GM04504 (cell line): ENCODE measurements at regions not wholly inside any gene's neighbourhood (a gene's known extent, or its start where the extent isn't known, plus 50 kb on each side); places are given as distances from the start of the nearest gene placed in this dataset.

Experiments used
- DNase-seq: peaks from one replicate; pipeline ENCODE4 v3.0.0-alpha.2; 2012; ENCODE audit warnings: low read depth

DNA sequence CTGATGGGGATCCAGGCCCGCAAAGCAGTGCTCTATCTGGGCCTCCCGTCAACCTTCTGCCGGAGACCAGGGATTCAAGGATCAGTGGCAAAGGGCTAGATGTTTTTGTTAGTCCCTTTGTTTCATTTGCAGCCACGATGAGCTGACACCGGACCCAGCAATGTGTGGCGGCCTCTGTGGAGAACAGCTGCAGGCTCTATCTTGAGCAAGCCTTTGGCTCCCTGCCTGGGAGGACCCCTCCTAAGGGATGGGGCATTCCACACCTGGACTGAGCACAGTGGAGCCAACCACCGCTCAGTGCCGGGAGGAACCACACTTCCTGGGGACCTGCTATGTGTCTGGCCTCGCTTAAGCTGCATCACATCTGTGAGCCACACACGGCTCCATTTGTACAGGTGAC is 215.8 kb downstream of the RBFOX3 start:
- no peak for DNase-seq

DNA sequence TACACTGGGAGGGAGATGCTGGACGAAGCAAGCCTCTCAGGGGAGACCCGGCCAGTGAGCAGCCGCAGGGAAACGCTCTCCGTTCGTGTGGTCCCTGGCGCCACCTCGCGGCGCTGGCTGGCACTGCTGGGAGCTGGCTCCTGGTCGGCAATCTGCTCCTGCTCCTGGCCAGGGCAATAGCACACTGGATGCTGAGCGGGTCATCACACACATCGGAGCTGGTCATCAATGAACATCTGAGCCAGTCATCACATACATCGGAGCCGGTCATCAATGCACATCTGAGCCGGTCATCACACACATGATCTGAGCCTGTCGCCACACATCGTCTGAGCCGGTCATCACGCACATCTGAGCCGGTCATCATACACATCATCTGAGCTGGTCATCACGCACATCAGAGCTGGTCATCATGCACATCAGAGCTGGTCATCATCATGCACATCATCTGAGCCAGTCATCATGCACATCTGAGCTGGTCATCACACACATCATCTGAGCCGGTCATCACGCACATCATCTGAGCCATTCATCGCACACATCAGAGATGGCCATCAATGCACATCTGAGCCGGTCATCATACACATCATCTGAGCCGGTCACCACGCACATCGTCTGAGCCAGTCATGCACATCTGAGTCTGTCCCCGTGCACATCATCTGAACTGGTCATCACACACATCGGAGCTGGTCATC is 217.3 kb downstream of the RBFOX3 start:
- no peak for DNase-seq

DNA sequence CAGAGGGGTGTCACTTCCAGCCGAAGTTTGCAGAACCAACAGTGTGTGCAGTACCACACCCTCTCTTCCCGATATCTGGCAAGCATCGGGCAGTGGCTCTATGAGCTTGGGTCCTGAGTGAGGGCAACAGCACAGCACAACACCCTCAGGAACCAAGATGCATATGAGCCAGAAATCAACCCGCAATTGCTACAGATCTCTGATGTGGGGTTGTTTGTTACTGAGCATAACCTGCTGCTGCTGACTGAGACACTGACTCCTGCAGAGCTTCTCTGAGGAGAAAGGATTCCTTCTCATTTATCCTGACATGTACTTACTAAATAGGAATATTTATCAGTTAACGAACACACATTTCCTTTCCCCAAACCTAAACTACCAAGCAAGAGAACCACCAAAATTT is 218.3 kb downstream of the RBFOX3 start:
- DNase-seq = no peak

DNA sequence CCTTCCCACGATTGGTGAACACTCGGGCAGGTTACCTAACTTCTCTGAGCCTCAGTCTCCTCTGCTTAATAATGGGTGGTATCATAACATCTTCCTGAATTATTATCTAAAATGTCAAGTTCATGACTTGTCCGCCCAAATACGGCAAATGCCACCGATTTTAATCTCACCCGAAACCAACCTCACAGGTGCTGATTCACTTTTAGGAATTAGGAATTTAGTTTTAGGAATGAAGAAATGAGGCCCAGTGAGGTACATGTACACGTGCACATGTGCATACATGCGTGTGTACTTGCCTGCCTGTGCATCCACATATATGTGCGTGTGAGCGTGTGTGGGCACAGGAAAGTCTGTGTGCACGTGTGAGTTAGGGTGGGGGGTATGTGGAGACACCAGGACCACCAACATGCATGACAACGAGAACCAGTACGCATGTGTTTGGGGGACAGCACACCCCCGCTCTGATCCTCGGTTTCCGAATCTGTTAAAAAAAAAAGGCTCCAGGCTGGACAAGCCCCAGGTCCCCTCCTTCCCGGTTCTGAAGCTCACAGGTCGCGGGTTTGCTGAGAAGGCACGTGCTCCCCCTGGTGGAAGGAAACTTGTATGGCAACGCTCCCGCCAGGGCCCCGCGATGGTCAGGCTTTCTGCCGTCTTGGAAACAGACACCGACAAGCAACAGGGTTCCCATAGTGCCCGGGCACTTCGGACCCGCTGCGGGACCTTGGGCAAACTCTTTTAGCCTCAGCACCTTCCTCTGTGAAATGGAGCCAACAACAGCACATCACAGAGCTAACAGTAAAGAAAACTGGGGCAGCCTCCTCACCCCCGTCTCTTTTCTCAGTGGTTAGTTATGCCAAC is 219.2 kb downstream of the RBFOX3 start:
- DNase-seq = no peak

DNA sequence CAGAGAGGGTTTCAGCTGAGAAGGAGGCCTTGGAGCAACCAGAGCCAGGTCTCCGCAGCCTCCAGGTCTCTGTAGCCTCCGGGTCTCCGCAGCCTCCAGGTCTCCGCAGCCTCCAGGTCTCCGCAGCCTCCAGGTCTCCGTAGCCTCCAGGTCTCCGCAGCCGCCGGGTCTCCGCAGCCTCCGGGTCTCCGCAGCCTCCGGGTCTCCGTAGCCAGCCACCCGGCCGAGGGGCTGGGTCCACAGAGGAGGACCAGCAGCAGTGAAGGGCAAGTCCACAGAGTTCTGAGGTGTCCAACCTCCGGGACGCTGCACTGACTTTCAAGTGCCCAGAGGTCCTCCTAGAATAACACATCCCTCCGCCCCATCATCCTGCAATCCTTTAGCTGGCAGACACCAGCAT is 221.0 kb downstream of the RBFOX3 start:
- DNase-seq = no peak

DNA sequence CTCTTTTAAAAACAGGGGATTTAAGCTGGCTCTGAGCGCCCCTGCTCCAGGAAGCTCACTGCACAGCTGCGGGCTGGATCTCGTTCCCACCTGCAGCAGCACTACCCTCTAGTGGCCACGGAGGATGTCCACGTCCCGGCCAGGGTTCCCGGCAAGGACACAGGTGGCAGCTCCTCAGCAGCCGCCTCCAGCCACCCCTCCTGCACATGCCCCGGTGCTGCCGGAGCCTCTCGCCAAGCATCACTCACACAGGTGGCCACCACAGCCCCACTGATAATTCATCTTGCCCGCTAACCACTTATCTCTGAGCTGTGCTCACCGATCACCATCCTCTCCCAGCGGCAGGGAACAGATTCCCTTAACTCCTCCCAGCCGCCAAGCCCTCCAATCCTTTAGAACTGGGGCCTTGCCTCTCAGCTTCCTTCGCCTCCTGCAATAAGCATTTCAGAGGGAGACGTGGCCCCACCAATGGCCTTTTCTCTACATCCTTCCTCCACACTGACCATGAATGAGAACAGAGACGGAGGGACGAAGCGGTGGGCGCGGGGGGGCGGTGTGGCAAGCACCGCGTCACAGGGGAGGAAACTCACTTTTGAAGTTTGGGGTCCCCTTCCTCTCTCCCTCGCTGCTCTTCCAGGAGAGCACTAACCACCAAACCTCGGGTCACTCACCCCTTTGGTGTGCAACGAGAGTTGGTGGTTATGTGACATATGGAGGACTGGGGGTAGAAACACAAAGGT is 222.1 kb downstream of the RBFOX3 start:
- no peak for DNase-seq

DNA sequence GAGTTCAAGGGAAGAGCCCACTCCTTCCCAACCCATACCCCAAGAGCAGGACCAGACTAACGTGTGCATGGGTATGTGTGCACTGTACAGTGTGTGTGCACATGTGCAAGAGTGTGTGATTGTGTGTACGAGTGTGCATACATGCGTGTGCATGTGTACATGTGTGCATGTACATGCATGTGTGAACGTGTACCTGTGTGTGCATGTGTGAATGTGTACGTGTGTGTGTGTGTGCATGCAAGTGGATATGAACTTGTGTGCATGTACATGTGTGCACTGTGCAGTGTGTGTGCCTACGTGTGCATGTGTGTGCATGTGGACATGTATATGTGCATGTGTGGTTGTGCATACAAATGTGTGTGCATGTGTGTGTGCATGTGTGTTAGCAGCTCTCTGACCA is 223.1 kb downstream of the RBFOX3 start:
- no peak for DNase-seq

DNA sequence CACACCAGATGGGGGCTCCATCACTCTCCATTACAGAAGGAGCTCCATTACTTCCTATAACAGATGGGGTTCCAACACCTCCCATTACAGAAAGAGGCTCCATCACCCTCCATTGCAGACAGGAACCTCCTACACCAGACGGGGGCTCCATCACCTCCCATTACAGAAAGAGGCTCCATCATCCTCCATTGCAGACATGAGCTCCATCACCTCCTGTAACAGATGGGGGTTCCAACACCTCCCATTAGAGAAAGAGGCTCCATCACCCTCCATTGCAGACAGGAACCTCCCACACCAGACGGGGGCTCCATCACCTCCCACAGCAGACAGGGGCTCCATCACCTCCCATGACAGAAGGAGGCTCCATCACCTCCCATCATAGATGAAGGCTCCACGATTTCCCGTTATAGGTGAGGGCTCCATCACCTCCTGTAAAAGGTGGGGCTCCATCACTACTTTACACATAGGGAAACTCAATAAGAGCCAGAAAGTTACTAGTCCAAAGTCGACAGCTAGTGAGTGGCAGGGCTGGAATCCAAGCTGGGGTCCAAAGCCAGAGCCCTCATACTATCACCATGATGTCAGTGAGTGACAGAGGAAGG is 224.8 kb downstream of the RBFOX3 start:
- DNase-seq = no peak

DNA sequence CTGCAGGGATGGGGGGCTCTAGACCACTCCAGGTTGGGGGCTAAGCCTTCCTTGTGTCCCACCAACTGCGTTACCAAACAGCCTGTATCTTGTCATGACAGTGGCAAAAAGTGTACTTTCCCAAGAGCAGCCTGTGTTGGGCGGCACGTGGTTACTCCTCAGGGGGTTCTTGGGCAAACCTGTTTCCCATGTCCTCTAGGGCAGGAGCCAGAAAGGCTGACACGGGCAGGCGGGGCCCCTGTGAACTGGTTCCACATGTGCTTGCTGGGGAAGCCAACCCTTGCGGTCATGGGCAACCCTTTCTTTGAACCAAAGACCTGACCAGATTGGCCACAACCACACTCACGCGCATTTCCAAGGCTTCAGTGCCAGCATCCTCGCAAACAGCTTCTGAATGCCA is 228.5 kb downstream of the RBFOX3 start:
- DNase-seq = no peak

DNA sequence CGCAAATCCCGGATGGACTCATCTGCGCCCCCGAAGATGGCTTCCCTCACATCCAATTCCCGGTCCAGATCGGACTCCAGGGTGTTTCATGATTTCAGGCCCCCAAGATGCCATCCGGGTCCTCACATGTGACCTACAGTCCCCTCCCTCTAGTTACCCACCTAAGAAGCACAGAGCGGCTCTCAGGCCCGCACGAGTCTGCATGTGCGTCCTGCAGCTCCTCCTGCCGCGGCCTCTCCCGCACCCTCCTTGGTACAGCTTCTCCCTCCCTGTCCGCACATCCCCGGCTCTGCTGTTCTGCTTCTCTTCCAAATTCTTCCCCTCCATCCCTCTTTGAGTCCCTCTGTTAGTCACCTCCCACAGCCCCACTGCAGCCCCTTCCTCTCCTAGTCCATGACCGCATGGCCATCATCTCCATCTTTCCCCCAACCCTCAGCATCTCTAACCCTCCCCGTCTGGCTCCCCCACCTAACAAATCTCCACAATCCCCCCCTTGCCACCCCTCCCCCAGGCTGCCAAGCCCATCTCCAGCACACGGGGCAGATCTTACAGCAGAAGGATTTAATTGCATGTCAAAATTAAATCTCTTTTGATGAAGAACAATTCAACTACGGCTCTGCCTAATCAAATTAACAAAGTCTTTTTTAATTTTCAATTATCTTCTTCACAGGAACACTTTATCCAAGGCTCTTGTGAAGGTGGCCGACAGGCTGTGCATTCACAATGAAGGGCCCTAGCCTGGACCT is 231.0 kb downstream of the RBFOX3 start:
- DNase-seq = no peak

DNA sequence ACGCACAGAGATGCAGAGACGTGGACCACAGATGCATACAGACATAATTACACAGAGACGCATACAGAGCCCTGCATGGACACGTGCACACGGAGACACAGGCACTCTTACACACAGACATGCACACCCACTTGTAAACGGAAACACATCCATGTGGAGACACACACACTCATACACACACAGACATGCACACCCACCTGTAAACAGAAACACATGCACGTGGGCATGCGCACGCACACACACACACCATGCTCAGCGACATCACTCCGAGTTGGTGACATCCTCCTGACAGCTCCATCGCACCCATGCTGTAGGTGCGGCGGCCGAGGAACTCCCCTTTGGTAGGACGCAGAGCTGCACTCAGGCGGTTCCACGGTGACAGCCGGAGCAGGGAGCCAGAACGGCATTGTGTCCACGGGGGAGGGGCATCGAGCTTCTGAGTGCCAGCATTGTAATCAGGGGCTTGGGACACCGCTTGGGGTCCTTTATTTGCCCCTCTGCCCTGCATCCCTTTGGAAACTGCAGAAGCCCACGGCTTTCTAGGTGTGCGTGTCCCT is 233.5 kb downstream of the RBFOX3 start:
- DNase-seq = no peak

DNA sequence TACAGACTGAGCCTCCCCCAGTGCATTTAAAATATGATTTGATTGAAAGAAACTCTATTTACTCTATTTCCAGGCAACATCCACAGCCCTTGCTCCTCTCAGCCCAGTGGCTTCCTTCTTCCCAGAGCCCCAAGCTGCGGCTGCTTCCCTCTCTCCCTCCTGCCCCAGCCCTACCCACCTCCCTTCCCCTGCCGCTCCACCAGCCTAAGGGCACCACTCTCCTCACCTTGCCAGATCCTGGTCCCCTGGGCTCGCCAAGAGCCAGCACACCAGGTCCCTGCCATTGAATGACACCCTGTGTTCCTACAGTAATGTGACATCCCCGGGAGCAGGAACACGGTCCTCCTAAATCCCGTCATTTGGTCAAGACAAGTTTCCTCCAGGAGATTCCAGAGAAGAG is 236.0 kb downstream of the RBFOX3 start:
- DNase-seq = no peak

DNA sequence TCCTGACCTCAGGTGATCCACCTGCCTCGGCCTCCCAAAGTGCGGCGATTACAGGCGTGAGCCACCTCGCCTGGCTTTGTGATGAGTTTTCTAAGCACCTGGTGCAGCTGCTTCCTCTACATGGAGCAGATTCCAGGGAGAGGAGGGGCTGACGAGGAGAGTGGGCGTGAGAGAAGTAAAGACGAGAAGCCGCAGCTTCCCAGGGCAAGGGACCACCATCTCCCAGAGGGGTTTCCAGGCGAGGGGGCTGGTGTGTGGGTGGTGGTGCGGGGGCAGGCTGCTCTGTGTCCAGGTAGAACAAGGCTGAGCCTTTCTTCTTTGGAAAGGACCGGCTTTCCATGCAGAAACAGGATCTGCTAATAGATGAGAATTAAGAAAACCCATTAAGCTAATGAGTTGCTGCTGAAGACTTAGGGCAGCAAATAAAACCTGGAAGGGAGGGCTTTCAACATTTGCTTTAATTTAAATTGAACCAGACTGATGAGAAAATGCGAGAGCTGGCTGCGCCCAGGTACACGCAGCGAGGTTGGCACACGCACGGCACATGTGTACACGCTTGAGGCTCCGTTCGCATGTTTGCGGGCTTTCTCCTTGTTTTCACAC is 236.7 kb downstream of the RBFOX3 start:
- DNase-seq = no peak

DNA sequence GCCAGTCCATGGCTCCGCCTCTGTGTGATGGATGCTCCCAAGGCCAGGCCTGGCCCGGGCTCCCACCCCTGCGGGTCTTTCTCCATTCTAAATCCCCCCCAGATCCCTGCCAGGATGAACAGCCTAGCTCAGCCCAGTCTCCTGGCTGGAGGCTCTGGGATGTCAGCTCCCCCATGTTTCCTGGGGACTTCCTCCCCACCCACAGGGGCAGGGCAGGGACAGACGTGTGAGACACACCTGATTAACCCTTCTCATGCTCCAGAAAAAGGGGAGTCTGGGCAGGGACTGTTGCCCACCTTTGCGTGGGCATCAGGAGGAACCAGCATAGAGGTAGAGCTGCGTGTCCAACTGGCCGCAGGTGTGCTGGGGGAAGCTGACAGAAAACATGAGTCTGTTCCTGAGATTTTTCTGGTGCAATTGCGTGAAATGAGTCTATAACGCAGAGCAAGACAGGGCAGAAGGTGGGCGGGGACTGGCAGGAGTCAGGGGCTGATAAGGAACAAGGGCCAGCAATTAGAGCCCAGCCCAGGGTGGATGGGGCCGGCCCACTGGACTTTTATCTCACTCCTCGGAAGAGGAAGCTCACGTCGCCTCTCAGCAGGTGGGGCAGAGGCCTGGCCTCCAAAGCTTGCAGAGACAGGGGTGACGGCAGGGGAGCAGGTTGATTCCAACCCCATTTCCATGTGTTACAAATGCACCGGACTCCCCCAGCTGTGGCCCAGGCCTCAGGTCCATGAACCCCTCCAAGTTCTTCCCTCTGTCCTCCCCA is 238.2 kb downstream of the RBFOX3 start:
- DNase-seq = no peak

DNA sequence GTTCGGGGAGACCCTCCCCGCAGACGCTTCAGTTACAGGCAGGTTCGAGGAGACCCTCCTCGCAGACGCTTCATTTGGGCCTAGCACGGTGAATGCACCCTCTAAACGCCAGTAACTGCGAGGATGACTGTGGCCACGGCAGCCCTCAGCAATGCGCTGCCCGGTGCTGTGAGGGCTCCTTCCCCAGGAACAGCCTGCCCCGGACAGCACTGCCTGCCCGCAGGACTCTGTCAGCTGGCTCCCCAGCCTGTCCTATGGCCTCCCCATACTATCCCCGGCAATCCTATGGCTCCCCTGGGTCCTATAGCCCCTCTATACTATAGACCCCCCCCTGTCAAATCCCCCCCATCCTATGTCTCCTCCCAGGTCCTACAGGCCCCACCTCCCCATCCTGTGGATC is 238.9 kb downstream of the RBFOX3 start:
- no peak for DNase-seq

DNA sequence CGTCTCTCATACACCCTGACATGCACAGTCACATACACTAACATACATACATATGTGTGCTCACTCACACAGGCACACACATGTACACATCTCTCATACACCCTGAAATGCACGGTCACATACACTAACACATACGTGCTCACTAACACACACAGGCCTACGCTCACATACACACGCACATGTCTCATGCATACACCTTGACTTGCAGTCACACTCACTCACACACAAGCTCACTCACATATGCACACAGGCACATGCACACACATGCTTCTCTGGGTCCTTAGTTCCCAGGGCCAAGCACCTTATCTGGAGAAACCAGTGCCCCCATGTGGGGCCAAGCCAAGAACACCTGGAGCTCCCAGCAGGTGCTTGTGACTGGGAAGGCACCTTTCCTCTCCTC is 240.3 kb downstream of the RBFOX3 start:
- DNase-seq = no peak

DNA sequence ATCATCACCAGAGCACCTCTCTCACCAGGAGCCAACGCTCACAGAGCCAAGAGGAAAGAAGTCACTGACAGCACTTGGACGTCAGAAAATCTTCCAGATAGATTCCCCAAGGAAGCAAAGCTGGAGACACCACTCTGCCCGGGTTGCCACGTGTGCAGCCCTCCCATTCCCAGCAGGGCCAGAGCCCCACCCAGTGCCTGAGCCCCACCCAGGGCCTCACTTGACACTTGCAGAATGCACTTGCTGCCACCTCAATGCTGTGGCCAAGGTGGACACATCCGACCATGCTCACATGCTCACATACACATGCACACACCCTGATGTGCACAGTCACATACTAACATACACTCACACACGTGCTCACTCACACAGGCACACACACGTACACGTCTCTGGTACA is 240.7 kb downstream of the RBFOX3 start:
- no peak for DNase-seq

DNA sequence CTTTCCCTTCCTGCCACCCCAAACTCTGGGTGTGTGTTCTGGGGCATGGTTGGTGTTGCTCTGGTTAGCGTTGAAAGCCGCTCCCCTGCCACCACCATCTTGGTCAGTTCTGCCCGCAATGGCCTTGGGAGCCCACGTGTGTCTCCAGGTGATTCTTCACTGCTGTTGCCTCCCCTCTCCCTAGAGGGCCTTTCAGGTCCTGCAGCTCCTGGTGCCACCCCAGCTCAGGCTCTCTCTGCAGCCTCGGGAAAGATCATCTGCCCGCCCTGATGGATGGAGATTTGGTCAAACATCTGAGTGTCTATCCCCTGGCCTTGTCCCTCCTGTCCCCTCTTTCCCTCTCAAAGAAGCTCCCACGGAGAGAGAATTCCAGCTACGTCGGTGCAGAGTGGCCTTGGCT is 241.3 kb downstream of the RBFOX3 start:
- DNase-seq = no peak

DNA sequence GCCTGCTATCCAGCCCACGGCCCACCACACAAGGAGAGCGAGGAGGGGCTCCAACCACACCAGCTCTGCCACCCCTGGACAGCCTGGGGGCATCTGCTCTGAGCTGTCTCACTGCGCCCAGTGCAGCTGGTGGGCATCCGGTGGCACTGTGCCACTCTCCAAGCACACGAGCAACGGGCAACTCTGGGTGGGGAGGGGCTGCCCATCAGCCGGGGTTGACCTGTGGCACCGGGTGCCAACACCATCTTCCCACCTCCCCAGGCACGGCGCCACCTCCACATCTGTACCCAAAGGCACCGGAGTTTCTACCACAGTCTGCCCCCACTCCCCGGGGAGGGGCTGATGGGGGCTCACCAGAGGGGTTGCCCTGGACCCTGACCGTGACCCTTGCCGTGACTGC is 241.8 kb downstream of the RBFOX3 start:
- no peak for DNase-seq

DNA sequence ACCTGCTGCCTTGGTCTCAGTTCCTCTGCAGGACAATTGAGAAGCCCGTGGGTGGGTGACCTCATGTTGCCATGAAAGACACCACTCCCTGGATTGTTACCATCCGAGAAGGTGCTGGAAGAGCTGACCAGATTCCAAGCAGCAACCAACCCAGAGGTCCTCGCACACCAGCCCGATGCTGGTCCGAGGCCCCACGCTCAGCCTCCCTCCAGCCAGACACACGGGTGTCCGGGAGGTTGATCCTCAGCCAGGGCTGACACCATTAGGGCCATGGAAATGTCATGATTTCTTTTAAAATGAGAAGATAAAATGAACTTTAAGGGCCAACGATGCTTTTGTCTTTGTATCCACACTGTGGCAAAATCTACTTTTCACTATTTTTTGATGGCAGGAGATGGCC is 242.3 kb downstream of the RBFOX3 start:
- no peak for DNase-seq
